COR-L47 (cell line): ENCODE measurements at regions not wholly inside any gene's neighbourhood (a gene's known extent, or its start where the extent isn't known, plus 50 kb on each side); places are given as distances from the start of the nearest gene placed in this dataset.
"Not testable (repeated sequence)": the region's sequence is repeated elsewhere in the genome, so short reads cannot be mapped to it uniquely, and the experiment has no call there.

Experiments
- DNase-seq: peaks from one replicate; lab custom pipeline; 2025; lab: John Stamatoyannopoulos, UW

DNA sequence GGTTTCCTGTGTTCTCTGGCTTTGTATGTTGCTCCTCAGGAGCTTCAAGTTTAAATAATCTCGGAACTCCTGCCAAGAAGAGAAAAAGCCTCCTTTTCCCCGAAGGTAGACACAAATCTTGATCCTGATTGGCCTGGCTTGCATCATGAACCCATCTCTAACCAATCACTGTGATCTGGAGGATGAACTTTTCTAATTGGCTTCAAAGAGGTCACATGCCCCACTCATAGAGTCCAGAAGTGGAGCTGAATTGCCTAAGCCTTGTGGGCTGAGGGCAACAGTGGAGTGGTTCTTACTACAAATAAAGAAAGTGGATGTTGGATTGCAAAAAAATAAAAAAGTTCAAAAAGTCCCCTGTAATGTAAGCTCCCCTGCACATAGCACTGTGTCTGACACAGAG, 245.9 kb downstream of the MID1IP1 start:
- DNase-seq: no peak

DNA sequence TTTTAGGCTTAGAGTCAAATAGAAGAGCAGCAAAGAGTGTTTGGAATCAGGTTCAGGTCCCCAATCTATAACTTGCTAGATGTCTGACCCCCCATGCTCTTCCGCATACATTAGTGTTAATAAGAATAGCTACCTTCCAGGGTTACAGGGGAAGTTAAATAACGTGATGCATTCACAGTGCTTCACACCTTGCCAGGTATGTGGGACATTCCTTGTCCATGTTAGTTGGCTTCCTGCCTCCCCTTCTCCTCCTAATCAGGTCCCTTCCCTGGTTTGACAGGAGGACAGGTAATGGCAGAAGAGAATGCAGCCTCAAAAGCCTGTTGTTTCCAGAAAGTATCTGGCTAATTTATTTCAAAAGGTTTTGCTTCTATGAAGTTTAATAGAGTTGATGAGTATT, 248.7 kb downstream of the MID1IP1 start:
- DNase-seq: no peak

DNA sequence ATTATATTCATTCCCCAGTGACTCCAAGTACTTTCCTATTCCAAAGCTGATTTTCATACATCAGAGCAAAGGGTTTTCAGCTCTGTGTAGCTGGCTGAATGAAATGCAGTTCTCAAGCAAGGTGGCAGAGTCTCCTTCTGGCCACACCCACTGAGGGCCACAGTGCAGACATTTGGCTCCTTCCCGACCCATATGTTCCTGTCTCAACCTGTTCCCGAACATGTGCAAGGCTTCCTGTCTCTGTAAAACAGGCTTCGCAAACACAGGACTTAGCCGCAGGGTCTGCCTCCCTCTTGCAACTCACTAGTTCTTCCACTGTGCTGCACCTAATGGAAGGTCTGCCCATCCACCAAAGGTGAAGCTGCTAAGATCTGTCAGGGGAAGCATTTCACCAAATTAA, 249.2 kb downstream of the MID1IP1 start:
- DNase-seq: no peak

DNA sequence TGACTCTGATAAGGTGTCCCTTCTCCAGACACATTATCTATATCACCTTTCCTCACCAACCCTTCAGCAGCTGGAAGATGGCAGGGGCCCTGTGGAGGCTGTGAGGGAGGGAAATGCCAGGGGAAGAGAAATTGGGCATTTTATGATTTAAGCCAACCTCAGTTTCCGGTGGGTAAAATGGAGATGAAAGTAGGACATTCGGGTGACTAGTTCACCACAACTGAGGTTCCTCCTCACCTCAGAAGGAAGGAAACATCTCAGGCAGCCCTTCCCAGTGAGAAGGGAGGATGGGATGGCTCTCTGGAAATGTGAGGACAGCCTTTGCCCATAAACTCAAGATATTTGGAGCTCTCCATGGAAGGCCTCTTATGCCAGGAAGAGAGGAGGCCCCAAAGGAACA, 251.5 kb downstream of the MID1IP1 start:
- no peak for DNase-seq

DNA sequence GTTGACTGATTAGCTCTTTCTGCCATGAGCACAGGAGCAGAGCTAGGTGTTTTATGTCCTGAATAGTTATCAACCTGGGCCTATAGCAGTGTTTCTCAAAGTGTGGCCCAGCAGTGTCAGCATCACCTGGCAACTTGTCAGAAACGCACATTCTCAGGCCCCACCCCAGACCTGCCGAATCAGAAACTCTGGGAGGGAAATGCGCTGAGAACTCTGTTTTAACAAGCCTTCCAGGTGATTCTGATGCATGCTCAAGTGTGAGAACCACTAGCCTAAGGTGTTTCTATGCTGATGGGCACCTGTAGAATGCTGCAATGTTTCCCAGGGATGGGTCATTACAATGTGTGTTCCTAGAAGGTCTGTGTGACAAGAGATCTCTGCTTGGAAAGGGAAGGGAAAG, 257.5 kb downstream of the MID1IP1 start:
- DNase-seq: no peak

DNA sequence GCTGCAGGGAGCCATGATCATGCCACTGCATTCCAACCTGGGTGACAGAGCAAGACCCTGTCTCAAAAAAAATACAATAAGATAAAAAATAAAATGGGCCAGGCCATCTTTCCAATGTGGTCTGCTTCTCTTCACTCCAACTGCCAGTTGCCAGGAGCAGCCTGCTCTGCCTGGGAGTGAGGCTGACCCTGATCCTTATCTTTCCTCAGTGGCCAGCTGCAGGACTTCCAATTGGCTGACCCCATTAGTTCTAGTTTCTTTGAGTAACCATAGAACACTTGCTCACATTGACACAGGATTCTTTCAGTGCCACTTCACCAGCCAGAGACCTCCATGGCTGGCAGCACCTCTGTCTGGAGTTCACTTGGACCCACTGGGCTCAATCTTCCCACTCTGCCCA, 258.6 kb downstream of the MID1IP1 start:
- no peak for DNase-seq

DNA sequence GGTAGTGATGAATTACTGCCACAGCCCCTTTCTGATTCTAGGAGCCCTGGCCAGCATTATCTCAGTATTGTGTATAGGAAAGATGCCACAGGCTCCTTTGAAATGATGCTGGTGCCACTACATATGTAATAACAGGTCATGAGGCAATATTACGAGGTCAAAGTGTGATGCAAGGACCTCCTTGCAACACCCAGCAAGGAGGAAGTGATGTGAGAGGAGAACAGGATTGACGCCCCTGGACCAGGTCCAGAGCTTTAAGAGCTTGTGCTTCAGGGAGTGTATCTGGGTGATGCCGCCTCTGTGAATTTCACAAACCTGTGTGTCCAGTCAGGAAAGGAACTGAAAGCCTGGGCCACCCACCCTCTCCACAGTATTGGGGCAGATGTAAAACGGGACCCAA, 261.8 kb downstream of the MID1IP1 start:
- DNase-seq: peak; percentile 45

GRCh38 chrX:39063702-39064101, 262.4 kb downstream of the MID1IP1 start:
- DNase-seq: no peak

GRCh38 chrX:39065051-39065871, 264.0 kb downstream of the MID1IP1 start:
- peak; percentile 92 for DNase-seq

DNA sequence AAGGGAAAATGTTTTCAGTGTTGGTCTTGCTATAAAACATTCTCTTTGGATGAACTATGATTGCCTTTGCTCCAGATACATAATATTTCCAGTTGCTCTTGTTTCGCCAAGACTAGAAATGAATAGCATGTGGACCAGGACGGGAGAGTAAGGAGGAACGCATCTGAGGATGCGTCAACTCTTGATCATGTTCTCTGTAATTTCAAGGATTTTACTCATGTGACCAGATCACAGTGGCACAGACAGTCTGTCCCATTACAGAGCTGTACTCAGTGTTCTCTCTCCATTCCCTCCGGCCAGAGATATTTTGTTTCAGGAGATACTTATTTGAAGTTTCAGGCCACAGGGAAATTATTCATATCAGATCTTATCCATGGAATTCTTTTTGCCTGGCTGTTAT, 266.6 kb downstream of the MID1IP1 start:
- DNase-seq: no peak

DNA sequence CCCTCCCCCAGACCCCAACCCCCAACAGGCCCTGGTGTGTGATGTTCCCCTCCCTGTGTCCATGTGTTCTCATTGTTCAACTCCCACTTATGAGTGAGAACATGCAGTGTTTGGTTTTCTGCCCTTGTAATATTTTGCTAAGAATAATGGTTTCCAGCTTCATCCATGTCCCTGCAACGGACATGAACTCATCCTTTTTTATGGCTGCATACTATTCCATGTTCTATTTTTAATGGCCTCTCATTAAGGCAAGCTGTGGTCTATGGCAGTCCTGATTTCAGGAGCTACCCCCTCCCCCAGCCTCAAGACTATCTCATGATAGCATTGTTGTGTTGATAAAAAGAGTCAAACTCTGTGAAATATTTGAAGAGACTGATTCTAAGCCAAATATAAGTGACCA, 267.4 kb downstream of the MID1IP1 start:
- DNase-seq: not testable (repeated sequence)

GRCh38 chrX:39070009-39070408, 268.8 kb downstream of the MID1IP1 start:
- no peak for DNase-seq

- DNase-seq: no peak
Measured at GRCh38 chrX:39073131-39073530, 271.9 kb downstream of the MID1IP1 start.

DNA sequence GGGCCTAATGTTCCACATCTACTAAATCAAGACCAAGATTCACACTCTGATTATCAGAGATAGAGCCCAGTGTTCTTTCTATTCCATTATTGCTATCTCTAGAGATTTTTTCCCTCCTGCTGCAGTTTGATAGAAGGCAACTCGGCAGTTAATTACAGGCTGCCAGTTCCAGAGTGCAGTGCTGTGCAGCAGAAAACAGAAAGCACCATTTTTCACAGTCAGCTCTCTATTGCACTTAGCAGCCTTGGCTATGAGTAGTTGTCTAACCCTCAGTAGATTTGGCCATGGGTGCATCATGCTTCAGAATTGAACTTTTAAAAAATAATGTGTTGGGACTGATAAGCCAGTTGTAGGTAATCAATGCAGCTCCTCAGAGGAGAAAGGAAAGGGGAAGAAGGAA, 295.3 kb downstream of the MID1IP1 start:
- DNase-seq: no peak

DNA sequence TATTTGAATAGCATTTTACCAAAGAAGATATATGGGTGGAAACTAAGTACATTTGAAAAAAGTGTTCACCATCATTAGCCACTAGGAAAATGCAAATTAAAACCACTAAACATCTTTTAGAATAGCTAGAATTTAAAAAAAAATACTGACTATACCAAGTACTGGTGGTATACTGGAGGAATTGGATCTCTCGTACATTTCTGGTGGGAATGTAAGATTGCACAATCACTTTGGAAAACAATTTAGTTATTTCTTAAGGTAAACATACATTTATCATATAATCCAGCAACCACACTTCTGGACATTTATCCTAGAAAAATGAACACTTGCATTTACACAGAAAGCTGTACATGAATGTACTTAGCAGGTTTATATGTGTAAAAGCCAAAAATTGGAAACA, 303.5 kb downstream of the MID1IP1 start:
- no peak for DNase-seq

- DNase-seq: no peak
Measured at GRCh38 chrX:39112143-39112542, 310.9 kb downstream of the MID1IP1 start.

DNA sequence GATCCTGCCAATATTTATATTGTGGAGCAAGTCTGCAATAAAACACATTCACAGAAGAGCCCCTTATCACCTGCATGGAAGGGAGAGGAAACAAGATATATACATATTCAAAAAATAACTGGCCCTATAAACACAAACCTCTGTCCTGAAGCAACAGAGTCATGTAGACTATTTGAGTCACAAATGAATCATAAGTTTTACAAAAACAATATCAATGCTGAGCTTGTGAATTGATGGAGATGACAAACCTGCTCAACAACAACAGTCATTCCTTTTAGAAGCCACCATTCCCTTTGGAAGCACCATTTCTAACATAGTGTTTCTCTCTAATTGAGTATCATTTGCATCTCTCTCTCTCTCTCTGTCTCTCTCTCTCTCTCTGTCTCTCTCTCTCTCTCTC, 313.9 kb downstream of the MID1IP1 start:
- DNase-seq: no peak

- no peak for DNase-seq
Measured at GRCh38 chrX:39117101-39117500, 315.8 kb downstream of the MID1IP1 start.

GRCh38 chrX:39121903-39122302, 320.6 kb downstream of the MID1IP1 start:
- DNase-seq: no peak

GRCh38 chrX:39125834-39126233, 324.6 kb downstream of the MID1IP1 start:
- no peak for DNase-seq

- DNase-seq: no peak
Measured at GRCh38 chrX:39133971-39134370, 332.7 kb downstream of the MID1IP1 start.

DNA sequence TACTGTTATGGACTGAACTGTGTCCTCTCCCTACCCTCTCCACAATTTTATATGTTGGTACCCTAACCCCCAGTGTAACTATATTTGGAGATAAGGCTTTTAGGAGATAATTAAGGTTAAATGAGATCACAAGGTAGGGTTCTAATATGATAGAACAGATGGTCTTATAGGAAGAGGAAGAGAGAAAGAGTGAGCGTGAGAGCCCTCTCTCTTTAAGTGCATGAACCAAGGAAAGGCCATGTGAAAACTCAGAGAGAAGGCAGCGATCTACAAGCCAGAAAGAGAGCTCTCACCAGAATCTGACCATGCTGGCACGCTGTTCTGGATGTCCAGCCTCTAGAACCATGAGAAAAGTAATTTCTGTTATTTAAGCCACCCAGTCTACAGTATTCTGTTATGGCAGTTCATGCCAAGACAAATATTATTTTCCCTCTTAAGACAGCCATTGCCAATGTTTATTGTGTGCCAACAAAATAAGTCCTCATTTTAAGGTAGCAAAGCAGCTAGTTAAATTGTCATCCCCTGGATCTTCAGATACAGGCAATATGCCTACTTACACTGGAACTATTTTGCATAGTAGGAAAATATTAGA, 336.2 kb downstream of the MID1IP1 start:
- DNase-seq: no peak

DNA sequence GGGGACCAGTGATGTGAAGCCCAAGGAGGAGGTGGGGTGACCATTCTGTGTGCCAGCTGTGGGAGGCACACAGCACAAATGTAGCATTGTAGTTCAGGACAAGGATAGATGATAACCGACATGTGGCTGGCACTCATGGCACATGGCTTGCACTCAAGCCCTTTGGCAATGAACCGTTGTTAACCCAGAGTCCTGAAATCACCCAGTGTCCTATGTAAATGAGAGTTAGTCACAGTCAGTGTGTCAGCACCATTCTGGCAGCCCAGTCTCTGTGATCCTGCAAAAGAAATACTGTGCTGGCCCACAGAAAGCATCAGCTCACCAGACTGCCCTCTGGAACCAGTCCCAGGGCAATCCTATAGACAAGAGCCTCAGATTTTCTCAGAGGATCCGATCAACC, 339.3 kb downstream of the MID1IP1 start:
- no peak for DNase-seq

GRCh38 chrX:39144323-39144722, 343.1 kb downstream of the MID1IP1 start:
- DNase-seq: no peak
